ENCODE measurements at regions not wholly inside any gene's neighbourhood (a gene's known extent, or its start where the extent isn't known, plus 50 kb on each side); places are given as distances from the start of the nearest gene placed in this dataset.

DNA sequence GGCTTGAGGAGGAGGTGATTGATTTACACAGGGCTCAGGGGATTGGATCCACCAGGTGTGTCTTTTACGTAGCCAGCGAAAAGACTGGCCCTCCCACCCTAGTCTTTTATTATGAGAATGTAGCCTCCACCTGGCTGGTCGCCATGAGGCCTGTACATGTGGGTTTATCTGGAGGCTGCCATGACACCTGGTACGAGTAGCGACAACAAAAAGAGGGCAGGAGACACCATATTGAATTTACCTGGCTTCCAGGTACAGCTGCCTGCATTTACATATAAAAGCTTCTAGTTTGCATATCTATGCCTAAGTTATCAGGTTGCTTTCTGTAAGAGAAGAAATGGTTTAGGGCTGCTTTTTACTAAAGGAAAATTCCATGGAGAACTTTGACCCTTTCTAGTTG is 1173.7 kb upstream of the SEMA6A start:
- H3K4me3 Mint-ChIP-seq: no peak overlapping the region
- Histone ChIP-seq H3K27me3 (ENCODE audit: control insufficient read depth, insufficient read depth, low read length) (no peaks in the 10 kb centered on the region), H3K36me3 (ENCODE audit: control insufficient read depth, insufficient read depth, low read length) (no peaks in the 10 kb centered on the region), H3K9me3 (ENCODE audit: control insufficient read depth, insufficient read depth, low read length) (peaks cover 6% of the 10 kb centered on the region), H3K4me3 (ENCODE audit: low read length) (no peak overlapping the region), H3K4me1 (ENCODE audit: control insufficient read depth, insufficient read depth, low read length) (no peaks in the 10 kb centered on the region), H3K27ac (ENCODE audit: low read length) (no peak overlapping the region)
- 78% methylated on average over 5 of the region's 5 CpGs for WGBS (ENCODE audit: insufficient coverage)
- no peak for ATAC-seq
- no peaks in the 10 kb centered on the region for H3K27me3 Mint-ChIP-seq (ENCODE audit: low read depth in 2 of 2)
- H3K27ac Mint-ChIP-seq: no peak overlapping the region
- H3K36me3 Mint-ChIP-seq: no peaks in the 10 kb centered on the region
- TF ChIP-seq, protein P1, sequence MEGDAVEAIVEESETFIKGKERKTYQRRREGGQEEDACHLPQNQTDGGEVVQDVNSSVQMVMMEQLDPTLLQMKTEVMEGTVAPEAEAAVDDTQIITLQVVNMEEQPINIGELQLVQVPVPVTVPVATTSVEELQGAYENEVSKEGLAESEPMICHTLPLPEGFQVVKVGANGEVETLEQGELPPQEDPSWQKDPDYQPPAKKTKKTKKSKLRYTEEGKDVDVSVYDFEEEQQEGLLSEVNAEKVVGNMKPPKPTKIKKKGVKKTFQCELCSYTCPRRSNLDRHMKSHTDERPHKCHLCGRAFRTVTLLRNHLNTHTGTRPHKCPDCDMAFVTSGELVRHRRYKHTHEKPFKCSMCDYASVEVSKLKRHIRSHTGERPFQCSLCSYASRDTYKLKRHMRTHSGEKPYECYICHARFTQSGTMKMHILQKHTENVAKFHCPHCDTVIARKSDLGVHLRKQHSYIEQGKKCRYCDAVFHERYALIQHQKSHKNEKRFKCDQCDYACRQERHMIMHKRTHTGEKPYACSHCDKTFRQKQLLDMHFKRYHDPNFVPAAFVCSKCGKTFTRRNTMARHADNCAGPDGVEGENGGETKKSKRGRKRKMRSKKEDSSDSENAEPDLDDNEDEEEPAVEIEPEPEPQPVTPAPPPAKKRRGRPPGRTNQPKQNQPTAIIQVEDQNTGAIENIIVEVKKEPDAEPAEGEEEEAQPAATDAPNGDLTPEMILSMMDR (IDR thresholded peaks at IDR 0.05): no peak
- intact Hi-C loops (cut with micrococcal nuclease): no loop called here
- H3K9me3 Mint-ChIP-seq: peaks cover 2 to 9% of the 10 kb centered on the region in 2 donors
- no peaks in the 10 kb centered on the region for H3K4me1 Mint-ChIP-seq
- no peak for DNase-seq

DNA sequence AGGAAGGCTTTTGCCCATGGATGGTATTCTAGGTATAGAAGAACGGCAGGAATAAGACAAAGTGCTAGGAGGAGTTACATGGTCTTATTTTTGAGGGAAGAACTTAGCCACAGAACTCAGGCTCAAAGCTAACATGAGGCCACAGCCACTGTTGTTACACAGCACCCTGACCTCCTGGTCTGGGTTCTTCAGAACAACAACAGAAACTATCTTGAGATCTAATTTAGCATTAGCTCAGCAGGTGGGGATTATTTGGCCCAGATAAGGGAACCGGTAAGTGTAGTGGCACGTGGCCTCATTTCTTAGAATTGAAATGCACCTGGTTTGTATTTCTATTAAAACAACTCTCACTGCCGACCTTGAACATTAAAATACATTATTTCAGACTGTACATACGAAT is 1168.7 kb upstream of the SEMA6A start:
- no peaks in the 10 kb centered on the region for H3K4me1 Mint-ChIP-seq
- no peaks in the 10 kb centered on the region for H3K36me3 Mint-ChIP-seq
- H3K4me3 ChIP-seq (ENCODE audit: low read length): no peak overlapping the region
- peaks cover 6% of the 10 kb centered on the region for H3K9me3 ChIP-seq (ENCODE audit: control insufficient read depth, insufficient read depth, low read length)
- H3K27ac ChIP-seq (ENCODE audit: low read length): no peak overlapping the region
- 79% methylated on average over 3 of the region's 5 CpGs for WGBS (ENCODE audit: insufficient coverage)
- ATAC-seq (no peak), DNase-seq (no peak)
- no peak overlapping the region for H3K4me3 Mint-ChIP-seq
- no peaks in the 10 kb centered on the region for H3K27me3 Mint-ChIP-seq (ENCODE audit: low read depth in 2 of 2)
- peaks cover 6 to 13% of the 10 kb centered on the region in 2 donors for H3K9me3 Mint-ChIP-seq
- TF ChIP-seq, protein P1 (IDR thresholded peaks at IDR 0.05): no peak
- no peaks in the 10 kb centered on the region for H3K36me3 ChIP-seq (ENCODE audit: control insufficient read depth, insufficient read depth, low read length)
- H3K27ac Mint-ChIP-seq: no peak overlapping the region
- intact Hi-C loops (cut with micrococcal nuclease): no loop called here
- no peaks in the 10 kb centered on the region for H3K4me1 ChIP-seq (ENCODE audit: control insufficient read depth, insufficient read depth, low read length)
- H3K27me3 ChIP-seq (ENCODE audit: control insufficient read depth, insufficient read depth, low read length): no peaks in the 10 kb centered on the region

DNA sequence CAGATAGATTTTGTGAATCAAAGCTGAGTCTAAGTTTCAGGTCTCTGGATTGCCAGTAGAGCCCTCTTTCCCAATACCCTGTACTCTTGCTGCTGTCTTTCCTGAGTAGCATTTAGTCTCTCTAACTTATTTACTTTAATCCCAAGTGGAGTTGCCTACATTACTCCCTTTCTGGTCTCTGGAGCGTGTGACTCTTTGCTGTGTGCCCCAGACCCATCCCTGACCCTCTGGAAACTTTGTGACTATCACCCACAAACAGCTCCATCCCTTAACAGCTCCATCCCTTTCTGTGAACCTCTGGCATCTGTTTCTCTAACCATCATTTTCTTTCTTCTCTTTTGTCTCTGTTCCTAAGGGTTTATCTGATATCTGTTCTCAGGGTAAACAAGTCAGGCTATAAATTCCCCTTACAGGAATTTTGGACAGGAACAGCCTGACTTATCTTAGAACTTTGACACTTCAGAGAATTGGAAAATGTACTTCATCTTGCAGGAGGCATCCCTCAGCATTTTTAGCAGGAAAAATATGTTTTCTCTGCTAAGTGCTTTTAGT is 1167.1 kb upstream of the SEMA6A start:
- intact Hi-C loops (cut with micrococcal nuclease): no loop called here
- ATAC-seq (no peak), DNase-seq (no peak)
- H3K27me3 Mint-ChIP-seq (ENCODE audit: low read depth in 2 of 2): no peaks in the 10 kb centered on the region
- H3K9me3 Mint-ChIP-seq: peaks cover 16 to 19% of the 10 kb centered on the region in 2 donors
- Histone ChIP-seq H3K27ac (ENCODE audit: low read length) (no peak overlapping the region), H3K9me3 (ENCODE audit: control insufficient read depth, insufficient read depth, low read length) (peaks cover 3% of the 10 kb centered on the region), H3K36me3 (ENCODE audit: control insufficient read depth, insufficient read depth, low read length) (no peaks in the 10 kb centered on the region), H3K27me3 (ENCODE audit: control insufficient read depth, insufficient read depth, low read length) (no peaks in the 10 kb centered on the region), H3K4me1 (ENCODE audit: control insufficient read depth, insufficient read depth, low read length) (no peaks in the 10 kb centered on the region), H3K4me3 (ENCODE audit: low read length) (no peak overlapping the region)
- H3K4me3 Mint-ChIP-seq: no peak overlapping the region
- TF ChIP-seq, protein P1 (IDR thresholded peaks at IDR 0.05): no peak
- WGBS (ENCODE audit: insufficient coverage): 81% methylated on average over 1 of the region's 1 CpG
- H3K36me3 Mint-ChIP-seq: no peaks in the 10 kb centered on the region
- no peak overlapping the region for H3K27ac Mint-ChIP-seq
- no peaks in the 10 kb centered on the region for H3K4me1 Mint-ChIP-seq

DNA sequence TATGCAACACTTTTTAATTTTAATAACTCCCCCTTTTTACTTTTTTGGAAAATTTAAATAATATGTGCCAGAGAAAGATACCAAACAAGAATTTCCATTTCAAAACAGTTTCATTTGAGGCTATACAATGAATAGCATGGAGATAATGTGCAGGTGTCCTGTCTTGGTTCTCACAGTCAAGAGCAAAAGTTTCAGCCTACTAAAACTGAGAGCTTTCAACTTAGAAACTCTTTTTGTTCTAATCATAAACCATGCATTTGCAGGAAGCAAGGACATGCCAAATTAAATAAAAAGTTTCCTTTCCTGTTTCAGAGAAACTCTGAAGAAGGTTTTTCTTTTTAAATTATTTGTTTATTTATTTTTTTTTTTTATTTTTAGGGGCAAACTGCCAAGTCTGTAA is 1165.6 kb upstream of the SEMA6A start:
- Histone ChIP-seq H3K27ac (ENCODE audit: low read length) (no peak overlapping the region), H3K4me1 (ENCODE audit: control insufficient read depth, insufficient read depth, low read length) (no peaks in the 10 kb centered on the region), H3K36me3 (ENCODE audit: control insufficient read depth, insufficient read depth, low read length) (no peaks in the 10 kb centered on the region), H3K27me3 (ENCODE audit: control insufficient read depth, insufficient read depth, low read length) (no peaks in the 10 kb centered on the region), H3K9me3 (ENCODE audit: control insufficient read depth, insufficient read depth, low read length) (peaks cover 3% of the 10 kb centered on the region), H3K4me3 (ENCODE audit: low read length) (no peak overlapping the region)
- ATAC-seq: no peak
- Mint-ChIP-seq H3K4me1 (no peaks in the 10 kb centered on the region), H3K27ac (no peak overlapping the region), H3K9me3 (peaks cover 15 to 16% of the 10 kb centered on the region in 2 donors), H3K27me3 (ENCODE audit: low read depth in 2 of 2) (no peaks in the 10 kb centered on the region), H3K36me3 (no peaks in the 10 kb centered on the region), H3K4me3 (no peak overlapping the region)
- intact Hi-C loops (cut with micrococcal nuclease): no loop called here
- no peak for DNase-seq
- TF ChIP-seq, protein P1 (IDR thresholded peaks at IDR 0.05): no peak
